Vagina (tissue), 2 donors: ENCODE measurements at regions not wholly inside any gene's neighbourhood (a gene's known extent, or its start where the extent isn't known, plus 50 kb on each side); places are given as distances from the start of the nearest gene placed in this dataset.

Experiments used
- CTCF ChIP-seq, 3 experiments: fragments of 450-650 bp in 2 of 3; fragments of 200-600 bp in 1 of 3; sonication (generic) in 1 of 3; IDR thresholded peaks; one replicate each; pipeline ENCODE4 v1.5.1; 2017 to 2019; ENCODE audit warnings: antibody characterized with exemption in 3 of 3, mild to moderate bottlenecking in 2 of 3, moderate library complexity in 2 of 3
- POLR2A ChIP-seq, 2 donors: fragments of 450-650 bp; IDR thresholded peaks; one replicate each; pipeline ENCODE4 v1.6.1; 2017; ENCODE audit warnings: antibody characterized with exemption in 2 of 2, mild to moderate bottlenecking in 2 of 2, moderate library complexity in 2 of 2
- POLR2AphosphoS5 ChIP-seq, 2 donors: sonication (generic); formaldehyde crosslinking; IDR thresholded peaks; one replicate each; pipeline ENCODE4 v1.9.0; 2017; ENCODE audit warnings: antibody characterized with exemption in 2 of 2, mild to moderate bottlenecking in 2 of 2, low read depth in 1 of 2; ENCODE audit not compliant: insufficient read depth in 1 of 2

GRCh38 chr7:52085610-52086009 is 769.0 kb upstream of the COBL start:
- no peak for TF ChIP-seq POLR2A (IDR thresholded peaks at IDR 0.05)
- no peak for TF ChIP-seq CTCF (IDR thresholded peaks at IDR 0.05)
- TF ChIP-seq POLR2AphosphoS5 (IDR thresholded peaks at IDR 0.05; ENCODE audit: insufficient read depth in 1 of 2, low read depth in 1 of 2) = no peak
